ENCODE measurements at regions not wholly inside any gene's neighbourhood (a gene's known extent, or its start where the extent isn't known, plus 50 kb on each side); places are given as distances from the start of the nearest gene placed in this dataset.
"Not testable (repeated sequence)": the region's sequence is repeated elsewhere in the genome, so short reads cannot be mapped to it uniquely, and the experiment has no call there.

DNA sequence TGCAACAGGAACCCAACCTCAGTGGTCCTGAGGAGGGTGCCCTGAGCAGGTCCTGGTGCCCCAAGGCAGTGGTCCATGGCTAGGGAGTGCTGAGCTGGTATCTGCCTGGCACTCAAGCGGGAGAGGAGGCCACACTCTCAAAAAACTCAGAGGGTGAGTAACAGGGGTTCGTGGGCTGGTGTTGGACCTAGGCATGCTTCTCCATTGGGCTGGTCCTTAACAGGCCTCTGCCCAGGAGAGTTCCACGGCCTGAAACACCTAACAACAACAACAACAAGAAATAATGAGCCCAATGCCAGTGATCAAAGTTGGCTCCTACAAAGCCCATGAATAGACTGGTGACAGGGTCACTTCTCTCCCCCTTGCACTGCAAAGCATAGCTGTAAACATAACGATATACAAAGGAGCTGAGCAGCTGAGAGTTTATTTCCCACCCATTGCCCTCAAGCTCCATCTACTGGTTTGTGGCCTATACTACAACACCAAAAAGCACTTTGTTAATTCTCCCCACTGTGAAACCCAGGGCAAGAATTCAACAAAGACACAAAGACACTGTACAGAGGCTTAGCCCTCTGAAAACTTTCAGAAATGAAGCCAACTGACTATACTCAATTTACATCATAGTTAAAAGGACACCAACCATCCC is 736.1 kb upstream of the ADGRL3 start:
- no peak for DNase-seq (ENCODE audit: low read depth)

DNA sequence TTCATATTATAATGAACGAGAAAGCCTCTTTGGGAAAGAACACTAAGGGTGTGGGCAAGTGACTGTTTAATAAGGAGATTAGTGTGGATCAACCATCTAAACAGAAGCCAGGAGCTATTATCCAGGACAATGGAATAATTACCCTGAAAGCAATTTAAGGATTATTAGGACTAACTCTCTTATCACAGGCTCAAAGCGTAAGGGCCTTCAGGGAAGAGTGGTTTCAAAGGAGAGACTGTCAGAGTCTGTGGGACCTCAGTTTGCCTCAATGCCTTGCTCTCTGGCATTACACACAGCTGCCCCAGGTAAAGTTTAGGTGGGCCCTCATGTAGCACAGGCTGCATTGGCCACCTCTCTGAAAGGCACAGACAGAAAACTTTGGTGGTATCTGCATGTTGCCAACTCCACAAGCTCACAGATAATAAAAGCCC is 717.2 kb upstream of the ADGRL3 start:
- DNase-seq (ENCODE audit: low read depth), result no peak

DNA sequence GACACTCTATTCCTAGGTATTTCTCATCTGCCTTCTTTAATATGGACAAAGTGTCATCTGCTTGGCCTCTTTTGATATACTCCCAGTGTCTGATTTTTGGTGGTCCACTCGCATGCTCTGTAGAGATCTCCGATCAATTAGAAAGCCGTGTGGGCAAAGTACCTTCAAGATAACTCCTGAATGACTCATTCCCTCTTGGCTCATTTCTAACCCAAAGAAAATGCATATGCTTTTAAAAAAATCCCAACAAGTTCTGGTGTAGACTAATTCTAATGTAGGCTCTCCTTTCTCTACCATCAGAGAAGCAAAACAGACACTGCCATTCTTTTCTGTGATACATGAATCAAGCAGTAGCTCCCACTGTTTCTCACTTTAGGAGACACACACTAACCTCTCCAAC is 714.9 kb upstream of the ADGRL3 start:
- DNase-seq (ENCODE audit: low read depth), result peak; percentile 3

DNA sequence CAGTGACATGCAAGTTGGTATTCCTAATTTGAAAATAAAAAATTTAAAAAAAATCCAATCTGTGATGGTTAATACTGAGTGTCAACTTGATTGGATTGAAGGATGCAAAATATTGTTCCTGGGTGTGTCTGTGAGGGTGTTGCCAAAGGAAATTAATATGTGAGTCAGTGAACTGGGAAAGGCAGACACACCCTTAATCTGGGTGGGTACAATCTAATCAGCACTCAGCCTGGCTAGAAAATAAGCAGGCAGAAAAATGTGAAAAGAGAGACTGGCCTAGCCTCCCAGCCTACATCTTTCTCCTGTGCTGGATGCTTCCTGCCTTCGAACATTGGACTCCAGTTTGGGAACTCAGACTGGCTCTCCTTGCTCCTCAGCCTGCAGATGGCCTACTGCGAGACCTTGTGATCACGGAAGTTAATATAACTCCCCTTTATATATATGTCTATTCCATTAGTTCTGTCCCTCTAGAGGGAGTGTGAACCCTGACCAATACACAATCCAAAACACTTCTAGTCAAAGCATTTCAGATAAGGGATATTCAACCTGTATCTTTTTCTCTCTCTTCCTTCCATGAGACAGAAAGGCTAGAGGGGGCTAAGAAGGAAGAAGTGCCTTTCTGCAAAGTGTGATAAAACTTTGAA is 712.9 kb upstream of the ADGRL3 start:
- DNase-seq (ENCODE audit: low read depth), result not testable (repeated sequence)

DNA sequence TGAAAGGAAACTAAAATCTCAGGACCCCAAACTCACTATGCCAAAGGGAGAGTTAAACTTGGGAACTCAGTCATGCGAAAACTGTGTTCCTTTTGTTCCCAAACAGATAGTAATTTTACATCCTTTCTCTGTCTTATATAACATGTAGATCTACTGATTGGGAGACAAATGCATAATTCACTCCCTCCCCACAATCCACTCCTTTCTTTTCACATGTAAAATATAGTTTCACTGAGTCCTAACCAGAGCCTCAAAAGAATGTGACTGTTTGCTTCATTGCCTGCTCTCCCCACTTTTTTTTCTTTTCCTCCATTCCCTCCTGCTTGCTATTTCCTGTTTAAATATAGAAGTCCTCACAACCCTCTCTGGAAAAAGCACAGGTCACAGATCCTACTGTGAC is 699.3 kb upstream of the ADGRL3 start:
- DNase-seq (ENCODE audit: low read depth), result no peak

DNA sequence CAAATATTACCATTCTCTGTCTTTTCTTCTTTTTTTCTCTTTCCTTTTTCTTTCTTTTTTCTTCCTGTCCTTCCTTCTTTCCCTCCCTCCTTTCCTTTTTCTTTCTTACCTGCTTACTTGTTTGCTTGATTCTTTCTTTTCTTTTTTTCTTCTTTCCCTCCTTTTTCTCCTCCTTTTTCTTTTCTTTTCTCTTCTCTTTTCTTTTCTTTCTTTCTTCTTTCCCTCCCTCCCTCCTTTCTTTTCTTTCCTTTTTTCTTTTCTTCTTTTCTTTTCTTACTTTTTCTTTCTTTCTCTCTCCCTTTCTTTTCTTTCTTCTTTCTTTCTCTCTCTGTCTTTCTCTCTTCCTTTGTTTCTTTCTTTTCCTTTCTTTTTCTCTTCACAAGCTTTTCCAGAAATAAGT is 697.4 kb upstream of the ADGRL3 start:
- DNase-seq (ENCODE audit: low read depth), result no peak

DNA sequence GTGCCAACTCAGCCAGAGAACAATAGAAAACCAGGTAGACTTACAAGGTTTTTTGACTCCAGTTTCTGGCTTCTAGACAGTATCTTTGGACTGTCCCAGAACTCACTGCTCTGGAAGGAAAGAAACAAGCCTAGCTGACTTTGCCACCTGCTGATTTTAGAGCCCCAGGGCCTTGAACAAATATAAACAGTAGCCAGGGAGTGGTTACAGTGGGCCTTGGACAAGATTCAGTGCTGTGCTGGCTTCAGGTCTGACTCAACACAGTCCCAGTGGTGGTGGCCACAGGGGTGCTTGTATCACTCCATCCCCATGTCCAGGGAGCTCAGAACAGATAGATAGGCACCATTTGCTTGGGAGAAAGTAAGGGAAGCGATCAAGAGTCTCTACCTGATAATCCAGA is 694.1 kb upstream of the ADGRL3 start:
- DNase-seq (ENCODE audit: low read depth), result no peak

DNA sequence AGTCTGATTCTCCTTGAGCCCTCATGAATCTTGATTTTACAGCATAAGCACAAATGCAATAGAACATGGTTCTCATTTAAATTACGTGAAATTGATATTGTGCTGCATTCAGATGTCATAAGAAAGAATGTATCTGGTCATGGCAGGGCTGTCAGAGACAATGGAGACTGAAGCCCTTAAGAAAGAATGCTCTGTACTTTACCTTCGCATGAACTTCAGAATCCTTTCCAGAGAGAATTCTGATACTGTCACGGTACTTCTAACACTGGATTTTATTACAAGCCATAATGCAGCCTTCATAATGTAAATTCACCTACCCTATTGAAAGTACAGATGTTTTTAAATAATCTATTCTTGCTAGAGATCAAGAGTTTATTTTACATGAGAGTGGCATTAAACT is 677.9 kb upstream of the ADGRL3 start:
- DNase-seq (ENCODE audit: low read depth), result no peak

DNA sequence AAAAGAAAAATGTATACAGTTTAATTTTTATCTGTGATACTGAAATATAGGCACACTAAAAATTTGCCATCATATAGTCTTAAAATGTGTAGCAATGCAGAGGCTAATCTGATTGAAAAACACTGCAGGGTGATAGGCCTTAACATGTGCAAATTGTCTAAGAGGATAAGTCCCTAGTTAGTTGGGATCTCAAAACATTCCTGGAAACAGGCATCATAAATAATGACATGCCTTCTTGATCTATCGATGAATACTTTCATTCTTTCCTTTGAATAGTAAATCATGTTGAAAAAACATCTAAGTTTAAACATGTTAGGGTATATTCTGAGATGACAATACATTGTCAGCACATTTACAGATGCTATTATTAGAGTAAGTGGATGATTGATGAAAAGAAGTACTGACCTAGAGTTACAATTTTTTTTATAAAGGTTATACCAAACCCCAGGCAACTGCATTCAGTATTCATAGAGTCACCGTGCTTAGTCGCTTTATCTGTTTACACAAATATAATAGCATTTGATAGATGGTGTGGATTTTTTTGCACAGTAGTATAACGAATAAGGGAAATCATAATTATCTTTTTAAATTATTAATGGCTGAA is 668.2 kb upstream of the ADGRL3 start:
- no peak for DNase-seq (ENCODE audit: low read depth)

DNA sequence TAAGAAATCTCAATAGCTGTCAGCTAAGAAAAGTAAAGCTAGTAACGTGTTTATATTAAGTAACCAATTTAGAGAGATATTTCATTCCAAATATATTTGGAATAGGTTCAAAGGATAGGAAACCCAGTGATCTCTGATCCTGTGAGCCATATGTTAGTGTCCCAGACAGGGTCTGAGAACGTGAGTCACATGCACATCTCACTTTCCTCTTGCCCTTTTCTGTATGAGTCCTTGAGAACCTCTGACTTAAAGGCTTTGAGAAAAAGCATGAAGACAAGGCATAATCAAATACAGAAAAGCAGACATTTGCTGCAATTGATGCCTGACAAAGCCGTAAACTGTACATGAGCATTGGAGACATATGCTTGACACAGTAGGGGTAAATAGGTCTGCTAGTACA is 655.1 kb upstream of the ADGRL3 start:
- no peak for DNase-seq (ENCODE audit: low read depth)

DNA sequence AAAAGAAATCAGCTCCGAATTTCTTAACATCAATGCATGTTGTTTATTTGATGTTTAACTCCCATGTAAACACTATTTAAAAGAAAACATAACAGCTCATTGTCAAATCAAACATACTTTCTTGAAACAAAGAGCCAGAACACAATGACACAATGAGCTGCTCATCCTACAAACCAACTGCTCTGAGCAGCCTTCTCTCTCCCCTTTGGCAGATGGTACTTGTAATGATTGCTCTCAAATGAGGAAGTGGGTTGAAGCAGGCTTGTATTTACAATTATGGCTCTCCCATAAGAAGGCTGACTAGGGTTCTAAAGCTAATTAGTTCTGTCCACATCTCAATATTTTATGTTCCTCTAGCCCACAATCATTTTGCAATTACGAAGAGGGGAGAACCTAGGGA is 637.8 kb upstream of the ADGRL3 start:
- no peak for DNase-seq (ENCODE audit: low read depth)

DNA sequence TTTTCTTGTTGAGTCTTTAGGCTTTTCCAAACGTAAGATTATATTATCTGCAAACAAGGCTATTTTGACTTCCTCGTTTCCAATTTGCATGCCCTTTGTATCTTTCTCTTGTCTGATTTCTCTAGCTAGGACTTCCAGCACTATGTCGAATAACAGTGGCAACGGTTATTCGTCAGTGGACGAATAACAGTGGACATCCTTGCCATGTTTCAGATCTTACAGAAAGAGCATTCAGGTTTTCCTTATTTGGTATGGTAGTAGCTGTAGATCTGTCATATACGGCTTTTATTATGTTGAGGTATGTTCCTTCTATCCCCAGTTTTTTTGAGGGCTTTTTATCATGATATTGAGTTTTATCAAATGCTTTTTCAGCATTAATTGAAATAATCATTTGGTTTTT is 634.6 kb upstream of the ADGRL3 start:
- DNase-seq (ENCODE audit: low read depth), result no peak

DNA sequence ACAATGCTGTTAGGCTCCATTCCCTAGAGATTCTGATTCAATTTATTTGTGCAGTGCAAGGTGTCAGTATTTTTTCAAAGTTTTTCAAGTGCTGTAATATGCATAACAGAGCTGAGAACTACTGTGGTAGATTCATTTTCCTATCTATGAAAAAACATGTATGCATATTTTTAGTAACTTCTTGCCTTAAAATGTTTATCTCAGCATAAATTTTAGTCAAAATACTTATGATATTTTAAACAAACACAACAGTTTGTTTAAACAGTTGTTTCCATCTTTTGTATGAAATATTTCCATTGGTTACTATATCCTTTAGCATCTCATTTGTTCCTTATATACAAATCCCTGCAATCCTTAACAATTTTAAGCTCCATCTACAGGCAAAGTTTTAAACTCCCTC is 624.8 kb upstream of the ADGRL3 start:
- no peak for DNase-seq (ENCODE audit: low read depth)

DNA sequence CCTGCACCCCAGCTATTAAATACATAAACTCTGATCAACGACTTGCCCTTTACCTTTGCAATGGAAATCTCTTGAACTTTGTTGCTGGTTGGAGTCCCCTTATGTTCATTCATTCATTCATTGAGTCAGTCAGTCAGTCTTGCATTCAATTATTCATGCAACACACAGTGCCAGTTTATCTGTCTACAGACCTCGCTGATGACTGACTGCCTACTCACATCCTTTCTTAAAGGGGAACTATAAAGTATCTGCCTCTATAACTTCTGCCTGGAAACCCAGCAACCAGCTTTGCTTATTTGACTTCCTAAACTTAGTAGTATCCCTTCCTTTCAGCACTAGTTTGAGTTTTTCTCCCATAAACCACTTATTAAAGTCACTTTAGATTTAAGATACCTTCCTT is 620.8 kb upstream of the ADGRL3 start:
- DNase-seq (ENCODE audit: low read depth), result no peak

DNA sequence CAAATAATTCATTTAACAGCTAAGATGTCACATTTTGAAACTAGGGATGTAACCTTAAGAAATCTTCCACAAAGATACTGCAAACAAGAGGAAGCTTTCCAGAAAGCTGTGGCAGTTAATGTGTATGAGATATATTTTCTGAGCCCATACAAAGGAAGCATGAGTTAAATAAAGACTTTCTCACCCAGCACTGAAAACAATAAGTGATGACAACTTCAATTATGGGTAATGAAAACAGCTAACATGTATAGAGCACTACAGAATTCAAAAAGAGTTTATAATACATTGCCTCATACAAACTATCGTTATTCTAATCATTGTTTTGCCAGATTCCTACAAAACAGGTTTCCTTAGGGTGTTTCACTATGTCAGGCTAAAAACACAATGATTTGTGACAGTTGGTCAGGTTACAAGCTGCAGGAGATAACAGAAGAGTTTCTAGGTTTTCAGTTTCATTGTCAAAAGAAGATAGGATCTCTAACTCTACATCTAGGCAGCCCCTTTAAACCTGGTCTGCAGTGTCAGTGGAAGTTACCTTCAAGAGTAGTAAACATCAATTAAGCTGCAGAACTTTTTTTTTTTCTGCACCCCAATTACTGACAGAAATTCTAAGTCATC is 618.1 kb upstream of the ADGRL3 start:
- DNase-seq (ENCODE audit: low read depth), result no peak

DNA sequence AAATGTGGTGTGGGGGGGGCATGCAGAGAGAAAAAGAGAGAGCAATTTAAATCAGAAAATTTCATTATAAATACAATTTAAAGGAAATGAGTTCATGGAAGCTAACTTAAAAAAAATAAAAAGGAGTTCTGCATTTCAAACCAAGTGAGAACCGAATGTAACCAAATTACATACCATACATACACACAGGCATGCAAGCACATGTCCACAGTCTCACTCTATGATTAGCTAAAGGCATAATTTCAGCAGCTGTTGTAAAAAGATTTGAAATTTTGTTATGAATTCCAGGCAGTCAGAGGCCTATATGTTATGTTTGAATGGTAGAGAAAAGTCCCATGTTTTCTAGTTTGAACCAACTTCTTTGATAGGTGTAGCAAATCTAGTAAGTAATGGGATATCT is 611.6 kb upstream of the ADGRL3 start:
- DNase-seq (ENCODE audit: low read depth), result no peak

DNA sequence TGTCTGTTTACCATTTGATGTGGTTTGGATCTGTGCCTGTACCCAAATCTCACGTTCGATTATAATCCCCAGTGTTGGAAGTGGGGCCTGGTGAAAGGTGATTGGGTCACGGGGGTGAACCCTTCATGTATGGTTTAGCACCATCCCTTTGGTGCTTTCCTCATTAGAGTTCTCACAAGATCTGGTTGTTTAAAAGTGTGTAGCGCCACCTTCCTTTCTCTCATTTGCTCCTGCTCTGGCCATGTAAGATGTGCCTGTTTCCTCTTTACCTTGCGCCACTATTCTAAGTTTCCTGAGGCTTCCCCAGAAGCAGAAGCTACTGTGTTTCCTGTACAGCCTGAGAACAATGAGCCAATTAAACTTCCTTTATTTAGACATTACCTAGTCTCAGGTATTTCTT is 610.7 kb upstream of the ADGRL3 start:
- DNase-seq (ENCODE audit: low read depth), result no peak

DNA sequence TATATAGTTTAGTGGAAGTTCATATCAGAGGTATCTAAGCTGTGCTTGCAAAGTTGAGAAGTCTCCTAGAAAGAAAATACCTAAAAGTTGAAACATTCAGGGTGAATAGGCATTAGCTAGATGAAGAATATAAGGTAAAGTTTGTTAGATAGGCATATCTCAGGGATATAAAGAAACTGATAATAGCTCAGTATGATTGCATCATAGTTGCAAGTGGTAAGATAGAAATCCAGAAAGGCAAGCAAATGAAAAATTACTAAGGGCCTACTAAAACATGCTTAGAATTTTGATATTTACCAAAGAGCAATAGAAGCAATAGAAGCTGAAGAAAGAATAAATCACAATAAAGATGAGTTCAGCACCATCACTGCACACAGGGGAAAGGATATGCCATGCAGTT is 610.0 kb upstream of the ADGRL3 start:
- no peak for DNase-seq (ENCODE audit: low read depth)

DNA sequence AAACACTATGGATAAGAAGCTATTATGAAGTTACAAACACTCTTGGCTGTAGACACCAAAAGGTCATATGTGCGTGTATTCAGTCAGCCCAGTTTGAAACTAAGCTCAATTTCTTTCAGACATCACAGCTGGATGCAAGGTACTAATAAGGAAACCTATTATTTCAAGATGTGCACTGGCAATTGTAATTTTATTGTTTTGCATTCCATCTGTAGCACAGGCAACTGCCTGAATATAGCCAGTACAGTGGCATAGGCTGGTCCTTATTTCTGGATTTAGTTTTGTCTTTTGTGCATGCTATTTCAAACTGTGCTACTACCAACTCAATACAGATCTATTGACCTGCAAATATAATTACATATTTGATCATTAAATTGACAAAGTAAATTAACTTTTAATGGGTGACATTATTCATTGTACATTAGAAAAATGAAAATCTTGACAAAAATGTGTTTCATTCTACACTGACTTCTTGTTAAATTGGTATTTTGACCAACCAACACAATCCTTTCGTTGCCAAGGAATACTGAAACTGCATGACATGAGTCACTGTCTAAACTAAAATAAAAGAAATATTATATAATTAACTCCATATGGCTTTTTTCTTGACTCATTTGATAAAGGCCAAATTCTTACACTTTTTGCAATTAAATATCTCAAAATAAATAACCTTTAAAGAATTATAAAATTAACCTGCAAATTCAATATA is 594.3 kb upstream of the ADGRL3 start:
- DNase-seq (ENCODE audit: low read depth), result no peak

DNA sequence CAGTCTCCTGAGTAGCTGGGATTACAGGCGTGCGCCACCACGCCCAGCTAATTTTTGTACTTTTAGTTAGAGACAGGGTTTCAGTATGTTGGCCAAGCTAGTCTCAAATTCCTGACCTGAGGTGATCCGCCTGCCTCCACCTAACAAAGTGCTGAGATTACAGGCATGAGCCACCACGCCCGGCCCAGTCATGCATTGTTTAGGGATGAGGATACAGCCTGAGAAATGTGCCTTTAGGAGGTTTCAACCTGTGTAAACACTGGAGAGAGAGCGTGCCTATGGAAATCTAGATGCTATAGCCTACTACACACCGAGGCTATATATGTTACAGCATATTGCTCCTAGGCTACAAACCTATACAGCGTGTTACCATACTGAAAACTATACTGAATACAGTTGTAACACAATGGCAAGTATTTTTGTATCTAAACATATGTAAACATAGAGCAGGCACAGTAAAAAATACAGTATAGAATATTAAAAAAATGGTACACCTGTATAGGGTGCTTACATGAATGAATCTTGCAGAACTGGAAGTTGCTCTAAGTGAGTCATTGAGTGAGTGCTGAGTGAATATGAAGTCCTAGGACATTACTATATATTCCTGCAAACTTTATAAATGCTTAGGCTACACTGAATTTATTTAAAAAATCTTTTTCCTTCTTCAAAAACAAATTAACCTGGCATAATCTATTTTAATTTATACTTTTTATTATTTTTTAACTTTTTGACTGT is 588.2 kb upstream of the ADGRL3 start:
- peak; percentile 3 for DNase-seq (ENCODE audit: low read depth)

DNA sequence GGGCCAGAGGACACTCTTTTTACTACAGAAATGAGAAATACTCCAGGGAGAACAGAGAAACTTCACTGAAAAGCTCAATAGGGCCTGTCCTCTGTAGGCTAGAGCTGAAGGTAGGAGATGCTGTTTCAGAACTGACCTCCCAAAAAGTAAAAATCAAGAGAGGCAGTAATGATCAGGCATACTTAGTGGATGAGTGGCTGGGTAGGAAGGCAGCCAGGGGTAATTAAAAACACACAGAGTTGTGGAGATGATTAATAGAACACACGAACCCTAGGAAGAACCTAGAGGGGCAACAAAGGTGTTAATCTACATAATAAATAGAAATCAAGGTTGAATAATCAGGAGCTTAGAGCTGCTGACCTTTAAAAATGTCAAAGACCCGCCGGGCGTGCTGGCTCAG is 582.4 kb upstream of the ADGRL3 start:
- DNase-seq (ENCODE audit: low read depth), result no peak

All from Daoy (cell line).